ENCODE measurements at regions not wholly inside any gene's neighbourhood (a gene's known extent, or its start where the extent isn't known, plus 50 kb on each side); places are given as distances from the start of the nearest gene placed in this dataset.

GRCh38 chr9:72440378-72440777 is 75.4 kb upstream of the ZFAND5 start:
- Histone ChIP-seq H3K79me2 (ENCODE audit: insufficient read depth, low read length) (no peaks in the 10 kb centered on the region), H3K27ac (ENCODE audit: extremely low read length, insufficient read depth, low read length) (no peak overlapping the region), H3K27me3 (ENCODE audit: control insufficient read depth in 1 of 2, insufficient read depth in 2 of 2, low read length in 2 of 2) (no peaks in the 10 kb centered on the region), H4K20me1 (ENCODE audit: insufficient read depth, low read length) (no peaks in the 10 kb centered on the region), H3K9ac (ENCODE audit: insufficient read depth, low read depth, low read length) (no peak overlapping the region), H3K4me2 (ENCODE audit: low read depth, low read length) (no peak overlapping the region), H3K4me3 (replicated peaks in 1 of 3; ENCODE audit: insufficient read depth in 1 of 3, low read depth in 2 of 3, low read length in 3 of 3) (no peak overlapping the region), H3K4me1 (ENCODE audit: insufficient read depth, low read length) (peaks cover 6% of the 10 kb centered on the region; the same call in 1 of the 2 replicates), H2AFZ (ENCODE audit: low read length) (no peak overlapping the region), H3K36me3 (replicated peaks in 1 of 2; ENCODE audit: control insufficient read depth in 1 of 2, insufficient read depth in 2 of 2, low read length in 2 of 2) (no peaks in the 10 kb centered on the region), H3K9me3 (ENCODE audit: low read length) (no peaks in the 10 kb centered on the region)
- no peak for FAIRE-seq
- in situ Hi-C loops (cut with HindIII; ENCODE audit: extremely low pct_ligation_motif_present, low pct_unique_long_range_greater_than_20kb), result no loop called here
- no peak for DNase-seq (ENCODE audit: low spot score)
- intact Hi-C loops (cut with micrococcal nuclease; ENCODE audit: unreplicated experiment), result loop anchor here (5.0 kb wide), 1 partner anchor 148 kb away; no protein-coding TSS in a partner anchor
- ChIA-PET POLR2A (no interaction called here), CTCF (ENCODE audit: low intra/inter-chr PET ratio, low total read pairs) (no interaction called here)
- TF ChIP-seq ZNF776 (CRISPR knock-in tag; IDR thresholded peaks at IDR 0.05) (no peak), PHF8 (CRISPR knock-in tag; IDR thresholded peaks at IDR 0.05) (no peak), THAP9 (CRISPR knock-in tag; IDR thresholded peaks at IDR 0.05; ENCODE audit: borderline replicate concordance) (no peak), ZNF484 (CRISPR knock-in tag; IDR thresholded peaks at IDR 0.05; ENCODE audit: borderline replicate concordance, low read depth) (no peak), ZNF761 (CRISPR knock-in tag; conservative IDR thresholded peaks at IDR 0.05) (no peak), FOXC1 (CRISPR knock-in tag; IDR thresholded peaks at IDR 0.05; ENCODE audit: borderline replicate concordance) (no peak), TBL1XR1 (IDR thresholded peaks at IDR 0.05; ENCODE audit: borderline replicate concordance, low read length, partially characterized antibody) (no peak), ZSCAN5A (CRISPR knock-in tag; IDR thresholded peaks at IDR 0.05; ENCODE audit: borderline replicate concordance) (no peak), MIXL1 (CRISPR knock-in tag; IDR thresholded peaks at IDR 0.05) (no peak), HMG20A (CRISPR knock-in tag; IDR thresholded peaks at IDR 0.05; ENCODE audit: borderline replicate concordance) (no peak), ZNF124 (CRISPR knock-in tag; IDR thresholded peaks at IDR 0.05) (no peak), SPEN (CRISPR knock-in tag; IDR thresholded peaks at IDR 0.05; ENCODE audit: low read depth) (no peak), ZNF276 (CRISPR knock-in tag; IDR thresholded peaks at IDR 0.05; ENCODE audit: low read depth) (no peak)
- 88% methylated on average over 2 of the region's 2 CpGs for WGBS (ENCODE audit: low lambda C conversion rate)
- ATAC-seq, result no peak
- BruUV-seq (replicated peaks), result no TSS peak
